ENCODE measurements at regions not wholly inside any gene's neighbourhood (a gene's known extent, or its start where the extent isn't known, plus 50 kb on each side); places are given as distances from the start of the nearest gene placed in this dataset.

DNA sequence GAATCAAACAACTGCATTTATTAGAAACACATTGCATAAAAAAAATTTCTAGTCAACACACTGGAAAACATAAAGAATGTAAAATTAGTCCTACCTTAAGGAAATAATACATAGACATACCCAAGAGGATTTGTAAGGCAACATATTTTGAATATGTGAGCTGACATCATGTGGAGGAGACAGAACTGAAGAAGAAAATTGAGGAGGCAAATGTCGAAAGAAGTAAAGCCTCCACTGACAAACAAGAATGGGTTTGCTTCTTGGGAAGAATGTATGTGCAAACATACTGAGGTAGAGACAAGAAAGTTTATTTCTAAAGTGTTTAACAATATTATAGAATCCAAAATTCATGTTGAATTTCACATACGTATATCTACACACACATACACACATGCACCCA is 363.0 kb upstream of the PDE4D start:
- TF ChIP-seq, protein P1, sequence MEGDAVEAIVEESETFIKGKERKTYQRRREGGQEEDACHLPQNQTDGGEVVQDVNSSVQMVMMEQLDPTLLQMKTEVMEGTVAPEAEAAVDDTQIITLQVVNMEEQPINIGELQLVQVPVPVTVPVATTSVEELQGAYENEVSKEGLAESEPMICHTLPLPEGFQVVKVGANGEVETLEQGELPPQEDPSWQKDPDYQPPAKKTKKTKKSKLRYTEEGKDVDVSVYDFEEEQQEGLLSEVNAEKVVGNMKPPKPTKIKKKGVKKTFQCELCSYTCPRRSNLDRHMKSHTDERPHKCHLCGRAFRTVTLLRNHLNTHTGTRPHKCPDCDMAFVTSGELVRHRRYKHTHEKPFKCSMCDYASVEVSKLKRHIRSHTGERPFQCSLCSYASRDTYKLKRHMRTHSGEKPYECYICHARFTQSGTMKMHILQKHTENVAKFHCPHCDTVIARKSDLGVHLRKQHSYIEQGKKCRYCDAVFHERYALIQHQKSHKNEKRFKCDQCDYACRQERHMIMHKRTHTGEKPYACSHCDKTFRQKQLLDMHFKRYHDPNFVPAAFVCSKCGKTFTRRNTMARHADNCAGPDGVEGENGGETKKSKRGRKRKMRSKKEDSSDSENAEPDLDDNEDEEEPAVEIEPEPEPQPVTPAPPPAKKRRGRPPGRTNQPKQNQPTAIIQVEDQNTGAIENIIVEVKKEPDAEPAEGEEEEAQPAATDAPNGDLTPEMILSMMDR (IDR thresholded peaks at IDR 0.05 in 2 of 3, conservative IDR thresholded peaks at IDR 0.05 in 1 of 3; ENCODE audit: control insufficient read depth in 2 of 3, extremely low read depth in 1 of 3, insufficient read depth in 1 of 3, low read depth in 3 of 3, low read length in 3 of 3): no peak
- no peak for TF ChIP-seq RAD21 (IDR thresholded peaks at IDR 0.05; ENCODE audit: insufficient read depth, low read depth, low read length)
- TF ChIP-seq EP300 (IDR thresholded peaks at IDR 0.05; ENCODE audit: borderline replicate concordance in 1 of 2, control insufficient read depth in 1 of 2, low read depth in 2 of 2, low read length in 2 of 2): no peak
- TF ChIP-seq, protein P2, sequence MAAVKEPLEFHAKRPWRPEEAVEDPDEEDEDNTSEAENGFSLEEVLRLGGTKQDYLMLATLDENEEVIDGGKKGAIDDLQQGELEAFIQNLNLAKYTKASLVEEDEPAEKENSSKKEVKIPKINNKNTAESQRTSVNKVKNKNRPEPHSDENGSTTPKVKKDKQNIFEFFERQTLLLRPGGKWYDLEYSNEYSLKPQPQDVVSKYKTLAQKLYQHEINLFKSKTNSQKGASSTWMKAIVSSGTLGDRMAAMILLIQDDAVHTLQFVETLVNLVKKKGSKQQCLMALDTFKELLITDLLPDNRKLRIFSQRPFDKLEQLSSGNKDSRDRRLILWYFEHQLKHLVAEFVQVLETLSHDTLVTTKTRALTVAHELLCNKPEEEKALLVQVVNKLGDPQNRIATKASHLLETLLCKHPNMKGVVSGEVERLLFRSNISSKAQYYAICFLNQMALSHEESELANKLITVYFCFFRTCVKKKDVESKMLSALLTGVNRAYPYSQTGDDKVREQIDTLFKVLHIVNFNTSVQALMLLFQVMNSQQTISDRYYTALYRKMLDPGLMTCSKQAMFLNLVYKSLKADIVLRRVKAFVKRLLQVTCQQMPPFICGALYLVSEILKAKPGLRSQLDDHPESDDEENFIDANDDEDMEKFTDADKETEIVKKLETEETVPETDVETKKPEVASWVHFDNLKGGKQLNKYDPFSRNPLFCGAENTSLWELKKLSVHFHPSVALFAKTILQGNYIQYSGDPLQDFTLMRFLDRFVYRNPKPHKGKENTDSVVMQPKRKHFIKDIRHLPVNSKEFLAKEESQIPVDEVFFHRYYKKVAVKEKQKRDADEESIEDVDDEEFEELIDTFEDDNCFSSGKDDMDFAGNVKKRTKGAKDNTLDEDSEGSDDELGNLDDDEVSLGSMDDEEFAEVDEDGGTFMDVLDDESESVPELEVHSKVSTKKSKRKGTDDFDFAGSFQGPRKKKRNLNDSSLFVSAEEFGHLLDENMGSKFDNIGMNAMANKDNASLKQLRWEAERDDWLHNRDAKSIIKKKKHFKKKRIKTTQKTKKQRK (IDR thresholded peaks at IDR 0.05; ENCODE audit: low read depth, low read length): no peak
- no peak for TF ChIP-seq BHLHE40 (IDR thresholded peaks at IDR 0.05; ENCODE audit: borderline replicate concordance in 1 of 2, low read depth in 2 of 2, low read length in 1 of 2)
- TF ChIP-seq EED (IDR thresholded peaks at IDR 0.05; ENCODE audit: low read depth): no peak
- no peak for TF ChIP-seq JUNB (IDR thresholded peaks at IDR 0.05)
- TF ChIP-seq EZH2 (IDR thresholded peaks at IDR 0.05; ENCODE audit: borderline replicate concordance, control insufficient read depth, low read depth, low read length): no peak
- no peak for TF ChIP-seq POLR2A (IDR thresholded peaks at IDR 0.05; ENCODE audit: low read depth, low read length)
- TF ChIP-seq, protein P3, sequence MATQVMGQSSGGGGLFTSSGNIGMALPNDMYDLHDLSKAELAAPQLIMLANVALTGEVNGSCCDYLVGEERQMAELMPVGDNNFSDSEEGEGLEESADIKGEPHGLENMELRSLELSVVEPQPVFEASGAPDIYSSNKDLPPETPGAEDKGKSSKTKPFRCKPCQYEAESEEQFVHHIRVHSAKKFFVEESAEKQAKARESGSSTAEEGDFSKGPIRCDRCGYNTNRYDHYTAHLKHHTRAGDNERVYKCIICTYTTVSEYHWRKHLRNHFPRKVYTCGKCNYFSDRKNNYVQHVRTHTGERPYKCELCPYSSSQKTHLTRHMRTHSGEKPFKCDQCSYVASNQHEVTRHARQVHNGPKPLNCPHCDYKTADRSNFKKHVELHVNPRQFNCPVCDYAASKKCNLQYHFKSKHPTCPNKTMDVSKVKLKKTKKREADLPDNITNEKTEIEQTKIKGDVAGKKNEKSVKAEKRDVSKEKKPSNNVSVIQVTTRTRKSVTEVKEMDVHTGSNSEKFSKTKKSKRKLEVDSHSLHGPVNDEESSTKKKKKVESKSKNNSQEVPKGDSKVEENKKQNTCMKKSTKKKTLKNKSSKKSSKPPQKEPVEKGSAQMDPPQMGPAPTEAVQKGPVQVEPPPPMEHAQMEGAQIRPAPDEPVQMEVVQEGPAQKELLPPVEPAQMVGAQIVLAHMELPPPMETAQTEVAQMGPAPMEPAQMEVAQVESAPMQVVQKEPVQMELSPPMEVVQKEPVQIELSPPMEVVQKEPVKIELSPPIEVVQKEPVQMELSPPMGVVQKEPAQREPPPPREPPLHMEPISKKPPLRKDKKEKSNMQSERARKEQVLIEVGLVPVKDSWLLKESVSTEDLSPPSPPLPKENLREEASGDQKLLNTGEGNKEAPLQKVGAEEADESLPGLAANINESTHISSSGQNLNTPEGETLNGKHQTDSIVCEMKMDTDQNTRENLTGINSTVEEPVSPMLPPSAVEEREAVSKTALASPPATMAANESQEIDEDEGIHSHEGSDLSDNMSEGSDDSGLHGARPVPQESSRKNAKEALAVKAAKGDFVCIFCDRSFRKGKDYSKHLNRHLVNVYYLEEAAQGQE (IDR thresholded peaks at IDR 0.05; ENCODE audit: low read depth, low read length): no peak
- TF ChIP-seq TAF1 (IDR thresholded peaks at IDR 0.05; ENCODE audit: borderline replicate concordance, low read depth, low read length): no peak
